ENCODE measurements at regions not wholly inside any gene's neighbourhood (a gene's known extent, or its start where the extent isn't known, plus 50 kb on each side); places are given as distances from the start of the nearest gene placed in this dataset.

- no peak overlapping the region; a peak in 1 of 4 replicates for H3K9ac ChIP-seq (ENCODE audit: insufficient read depth in 1 of 2, low read depth in 2 of 2, low read length in 2 of 2)
- H3K9me1 ChIP-seq (ENCODE audit: control insufficient read depth, insufficient read depth, low read length) = no peaks in the 10 kb centered on the region
- no peak overlapping the region for H2AFZ ChIP-seq (ENCODE audit: low read depth, low read length)
- H3K4me3 ChIP-seq = no peak overlapping the region
- ChIA-PET POLR2A (interaction anchor here (0.7 to 1.6 kb wide), 4 partner anchors 8 to 82 kb away, joined by 3 to 7 read pairs (median 4); no protein-coding TSS in a partner anchor), CTCF (ENCODE audit: low intra/inter-chr PET ratio) (no interaction called here)
- H3K27ac ChIP-seq (ENCODE audit: extremely low read depth, low read depth, low read length) = no peak overlapping the region
- no peaks in the 10 kb centered on the region for H3K9me3 ChIP-seq (replicated peaks; ENCODE audit: control insufficient read depth, insufficient read depth, low read depth, low read length)
- BruUV-seq (replicated peaks) = no TSS peak
- no peaks in the 10 kb centered on the region for H4K20me1 ChIP-seq (replicated peaks; ENCODE audit: control insufficient read depth, insufficient read depth, low read length)
- no peak overlapping the region for H3K4me2 ChIP-seq (ENCODE audit: insufficient read depth, low read length)
- no peak for DNase-seq (ENCODE audit: extremely low read depth in 1 of 4, low spot score in 3 of 4)
- WGBS (ENCODE audit: insufficient coverage, low coverage, missing lambda C conversion rate) = 50% methylated on average over 8 of the region's 8 CpGs
- FAIRE-seq = no peak
- in situ Hi-C loops (cut with MboI) (no loop called here), intact Hi-C loops (cut with micrococcal nuclease) (no loop called here)
- H3K4me1 ChIP-seq (replicated peaks in 1 of 2; ENCODE audit: control insufficient read depth in 2 of 2, insufficient read depth in 2 of 2, low read length in 2 of 2) = peaks cover 0 to 17% of the 10 kb centered on the region in 2 experiments; a peak in 3 of 5 replicates
- no peak for ATAC-seq
- no peaks in the 10 kb centered on the region for H3K36me3 ChIP-seq (ENCODE audit: control insufficient read depth, insufficient read depth, low read length)
- H3K79me2 ChIP-seq (ENCODE audit: control insufficient read depth, insufficient read depth, low read length) = no peaks in the 10 kb centered on the region
- no peaks in the 10 kb centered on the region for H3K27me3 ChIP-seq (ENCODE audit: control insufficient read depth in 2 of 2, insufficient read depth in 2 of 2, low read length in 2 of 2)
- no peak for TF ChIP-seq MIER1 (IDR thresholded peaks at IDR 0.05; ENCODE audit: low read depth)
- no peak for TF ChIP-seq RBBP5 (IDR thresholded peaks at IDR 0.05; ENCODE audit: borderline replicate concordance, insufficient read depth, low read length, poor library complexity, severe bottlenecking)
- TF ChIP-seq ZNF75A (CRISPR knock-in tag; IDR thresholded peaks at IDR 0.05) = no peak
- no peak for TF ChIP-seq ZKSCAN3 (CRISPR knock-in tag; IDR thresholded peaks at IDR 0.05)
- no peak for TF ChIP-seq NR0B1 (IDR thresholded peaks at IDR 0.05; ENCODE audit: partially characterized antibody)
- TF ChIP-seq PHB2 (IDR thresholded peaks at IDR 0.05; ENCODE audit: low read depth) = no peak
- no peak for TF ChIP-seq MGA (IDR thresholded peaks at IDR 0.05)
- TF ChIP-seq ZNF398 (CRISPR knock-in tag; IDR thresholded peaks at IDR 0.05) = no peak
Measured at GRCh38 chr5:173744551-173744950, 128.1 kb upstream of the BOD1 start.

All from K562 (cell line).